Caco-2 (cell line): ENCODE measurements at regions not wholly inside any gene's neighbourhood (a gene's known extent, or its start where the extent isn't known, plus 50 kb on each side); places are given as distances from the start of the nearest gene placed in this dataset.

Source experiments
- BruUV-seq: library from RNA; stranded (reverse); fragments of 400-500 nt; replicated peaks from 2 replicates; lab custom pipeline; 2021; lab: Mats Ljungman, UMichigan
- CTCF ChIA-PET: fragments of 300-600 bp; sonication (Branson Sonifier 250); formaldehyde crosslinking; loops from one replicate; lab custom pipeline; 2022; ENCODE audit warnings: antibody characterized with exemption; lab: Charles Lee
- POLR2A ChIA-PET: fragments of 300-600 bp; sonication (Branson Sonifier 250); formaldehyde crosslinking; loops from one replicate; lab custom pipeline; 2022; ENCODE audit warnings: antibody characterized with exemption; lab: Charles Lee
- DNase-seq, 2 experiments: peaks; one replicate each; pipeline versions ENCODE4 v3.0.0 to v3.0.0-alpha.2; 2020 to 2022
- H3K27me3 ChIP-seq: replicated peaks from 2 replicates; pipeline ENCODE4 v1.6.0; 2011; ENCODE audit warnings: low read length; ENCODE audit not compliant: control insufficient read depth, insufficient read depth
- H3K36me3 ChIP-seq: 2 replicates; pipeline ENCODE4 v1.5.1; 2011; ENCODE audit warnings: low read length; ENCODE audit not compliant: control insufficient read depth, insufficient read depth
- H3K4me1 ChIP-seq: fragments of 250-450 bp; sonication (Bioruptor Pico); 2 replicates; pipeline ENCODE4 v1.5.1; 2020; ENCODE audit warnings: mild to moderate bottlenecking
- H3K4me3 ChIP-seq: 2 replicates; pipeline ENCODE4 v1.5.1; 2011; ENCODE audit warnings: low read depth, mild to moderate bottlenecking, control low read depth, low read length
- H3K9me3 ChIP-seq: fragments of 250-450 bp; sonication (Bioruptor Pico); 2 replicates; pipeline ENCODE4 v1.5.1; 2020; ENCODE audit warnings: mild to moderate bottlenecking, moderate library complexity
- H3K27ac Mint-ChIP-seq: one replicate; pipeline ENCODE4 v1.8.0; 2022; ENCODE audit warnings: mixed read lengths; ENCODE audit not compliant: unreplicated experiment
- H3K27me3 Mint-ChIP-seq: one replicate; pipeline ENCODE4 v1.8.0; 2022; ENCODE audit warnings: mixed read lengths; ENCODE audit not compliant: insufficient read depth, unreplicated experiment
- H3K36me3 Mint-ChIP-seq: one replicate; pipeline ENCODE4 v1.8.0; 2022; ENCODE audit warnings: mild to moderate bottlenecking, mixed read lengths; ENCODE audit not compliant: insufficient read depth, unreplicated experiment
- H3K4me1 Mint-ChIP-seq: one replicate; pipeline ENCODE4 v1.8.0; 2022; ENCODE audit warnings: low read depth, mixed read lengths; ENCODE audit not compliant: unreplicated experiment
- H3K4me3 Mint-ChIP-seq: one replicate; pipeline ENCODE4 v1.8.0; 2022; ENCODE audit warnings: mild to moderate bottlenecking, moderate library complexity, mixed read lengths; ENCODE audit not compliant: unreplicated experiment
- H3K9me3 Mint-ChIP-seq: one replicate; pipeline ENCODE4 v1.8.0; 2022; ENCODE audit warnings: mixed read lengths; ENCODE audit not compliant: unreplicated experiment
- intact Hi-C: fragments of 100-400 bp; cut with micrococcal nuclease; formaldehyde crosslinking; loops from one replicate; pipeline ENCODE4 v1.10.0; 2022; ENCODE audit not compliant: unreplicated experiment
- TF ChIP-seq, protein P1 (sequence below), 2 experiments: fragments of 200-600 bp in 1 of 2; IDR thresholded peaks; 1 replicate in 1 of 2; 2 replicates in 1 of 2; pipeline versions ENCODE4 v1.5.1 to v1.8.0; 2011 to 2022; ENCODE audit warnings: antibody characterized with exemption in 1 of 2, control low read depth in 1 of 2, inconsistent platforms in 1 of 2, low read depth in 1 of 2, low read length in 1 of 2, mild to moderate bottlenecking in 1 of 2, moderate library complexity in 1 of 2; ENCODE audit not compliant: insufficient read depth in 1 of 2, severe bottlenecking in 1 of 2, unreplicated experiment in 1 of 2

DNA sequence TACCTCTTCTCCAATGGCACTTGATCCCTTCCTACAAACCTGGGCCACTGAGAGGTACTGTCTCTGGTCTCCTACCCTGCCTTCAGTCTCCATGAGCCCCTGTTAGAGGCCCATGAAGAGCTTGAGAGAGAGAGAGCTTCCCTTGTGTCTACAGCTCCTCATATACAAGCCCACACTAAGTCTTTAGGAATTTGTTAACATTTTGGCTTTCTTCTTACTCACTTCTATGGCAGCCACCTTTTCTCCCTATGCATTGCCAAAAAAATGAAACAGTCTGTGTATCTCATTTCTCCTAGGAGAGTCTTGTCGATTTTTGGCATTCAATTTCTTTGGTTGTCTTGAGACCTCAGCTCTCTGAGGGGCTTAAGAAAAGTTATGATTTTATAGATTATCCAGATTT is 90.9 kb upstream of the LNX1 start:
- ChIA-PET CTCF (interaction anchor here (0.6 kb wide), 1 partner anchor 692 kb away, joined by 3 read pairs; no protein-coding TSS in a partner anchor), POLR2A (no interaction called here)
- H3K9me3 Mint-ChIP-seq, result peaks cover 10% of the 10 kb centered on the region
- Histone ChIP-seq H3K36me3 (no peaks in the 10 kb centered on the region), H3K4me1 (no peaks in the 10 kb centered on the region), H3K4me3 (no peak overlapping the region), H3K9me3 (no peaks in the 10 kb centered on the region), H3K27me3 (no peaks in the 10 kb centered on the region; the same call in 1 of the 2 replicates)
- H3K4me3 Mint-ChIP-seq, result no peak overlapping the region
- no TSS peak for BruUV-seq
- no peaks in the 10 kb centered on the region for H3K36me3 Mint-ChIP-seq
- no peak overlapping the region for H3K27ac Mint-ChIP-seq
- no peak for DNase-seq
- TF ChIP-seq, protein P1, sequence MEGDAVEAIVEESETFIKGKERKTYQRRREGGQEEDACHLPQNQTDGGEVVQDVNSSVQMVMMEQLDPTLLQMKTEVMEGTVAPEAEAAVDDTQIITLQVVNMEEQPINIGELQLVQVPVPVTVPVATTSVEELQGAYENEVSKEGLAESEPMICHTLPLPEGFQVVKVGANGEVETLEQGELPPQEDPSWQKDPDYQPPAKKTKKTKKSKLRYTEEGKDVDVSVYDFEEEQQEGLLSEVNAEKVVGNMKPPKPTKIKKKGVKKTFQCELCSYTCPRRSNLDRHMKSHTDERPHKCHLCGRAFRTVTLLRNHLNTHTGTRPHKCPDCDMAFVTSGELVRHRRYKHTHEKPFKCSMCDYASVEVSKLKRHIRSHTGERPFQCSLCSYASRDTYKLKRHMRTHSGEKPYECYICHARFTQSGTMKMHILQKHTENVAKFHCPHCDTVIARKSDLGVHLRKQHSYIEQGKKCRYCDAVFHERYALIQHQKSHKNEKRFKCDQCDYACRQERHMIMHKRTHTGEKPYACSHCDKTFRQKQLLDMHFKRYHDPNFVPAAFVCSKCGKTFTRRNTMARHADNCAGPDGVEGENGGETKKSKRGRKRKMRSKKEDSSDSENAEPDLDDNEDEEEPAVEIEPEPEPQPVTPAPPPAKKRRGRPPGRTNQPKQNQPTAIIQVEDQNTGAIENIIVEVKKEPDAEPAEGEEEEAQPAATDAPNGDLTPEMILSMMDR (IDR thresholded peaks at IDR 0.05; ENCODE audit: insufficient read depth in 1 of 2, low read depth in 1 of 2, low read length in 1 of 2, severe bottlenecking in 1 of 2, unreplicated experiment in 1 of 2), result no peak
- intact Hi-C loops, result no loop called here
- no peaks in the 10 kb centered on the region for H3K4me1 Mint-ChIP-seq
- H3K27me3 Mint-ChIP-seq, result no peaks in the 10 kb centered on the region

DNA sequence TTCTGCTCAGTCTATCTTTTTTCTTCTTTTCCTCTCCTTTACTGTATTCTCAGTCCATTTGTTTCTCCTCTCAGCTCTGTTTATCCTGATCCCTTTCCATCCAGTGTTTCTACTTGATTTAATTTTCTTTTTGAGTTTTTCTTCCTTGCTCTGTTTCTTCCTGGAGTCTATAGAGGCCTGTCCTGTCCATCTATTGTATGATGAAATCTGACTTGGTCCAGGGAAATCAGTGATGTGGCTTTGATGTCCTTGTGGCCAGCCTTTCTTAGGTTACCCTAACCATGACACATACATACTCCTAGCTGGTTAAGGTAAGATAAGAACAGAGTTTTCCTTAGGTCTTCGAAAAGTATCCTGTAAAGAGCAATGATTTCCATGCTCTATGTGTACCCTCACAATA is 89.3 kb upstream of the LNX1 start:
- H3K4me3 ChIP-seq, result no peak overlapping the region
- no peaks in the 10 kb centered on the region for H3K9me3 ChIP-seq
- H3K27me3 ChIP-seq, result no peaks in the 10 kb centered on the region; the same call in 1 of the 2 replicates
- intact Hi-C loops, result no loop called here
- no peaks in the 10 kb centered on the region for H3K36me3 ChIP-seq
- Mint-ChIP-seq H3K4me3 (no peak overlapping the region), H3K36me3 (no peaks in the 10 kb centered on the region), H3K9me3 (peaks cover 10% of the 10 kb centered on the region), H3K4me1 (no peaks in the 10 kb centered on the region), H3K27me3 (no peaks in the 10 kb centered on the region), H3K27ac (peak overlapping the region; percentile 25)
- DNase-seq, result no peak
- H3K4me1 ChIP-seq, result no peaks in the 10 kb centered on the region
- POLR2A ChIA-PET, result no interaction called here
- TF ChIP-seq, protein P1 (IDR thresholded peaks at IDR 0.05; ENCODE audit: insufficient read depth in 1 of 2, low read depth in 1 of 2, low read length in 1 of 2, severe bottlenecking in 1 of 2, unreplicated experiment in 1 of 2), result no peak
- CTCF ChIA-PET, result no interaction called here
- BruUV-seq, result no TSS peak

GRCh38 chr4:53680168-53680567 is 88.9 kb upstream of the LNX1 start:
- Mint-ChIP-seq H3K4me1 (no peaks in the 10 kb centered on the region), H3K27ac (peak overlapping the region; percentile 25), H3K27me3 (no peaks in the 10 kb centered on the region), H3K36me3 (no peaks in the 10 kb centered on the region), H3K4me3 (no peak overlapping the region), H3K9me3 (peaks cover 10% of the 10 kb centered on the region)
- DNase-seq, result no peak
- POLR2A ChIA-PET, result no interaction called here
- no peaks in the 10 kb centered on the region for H3K36me3 ChIP-seq
- no peaks in the 10 kb centered on the region for H3K4me1 ChIP-seq
- H3K27me3 ChIP-seq, result no peaks in the 10 kb centered on the region; the same call in 1 of the 2 replicates
- CTCF ChIA-PET, result no interaction called here
- intact Hi-C loops, result no loop called here
- no TSS peak for BruUV-seq
- no peaks in the 10 kb centered on the region for H3K9me3 ChIP-seq
- no peak overlapping the region for H3K4me3 ChIP-seq
- TF ChIP-seq, protein P1 (IDR thresholded peaks at IDR 0.05; ENCODE audit: insufficient read depth in 1 of 2, low read depth in 1 of 2, low read length in 1 of 2, severe bottlenecking in 1 of 2, unreplicated experiment in 1 of 2), result no peak
